ENCODE measurements at regions not wholly inside any gene's neighbourhood (a gene's known extent, or its start where the extent isn't known, plus 50 kb on each side); places are given as distances from the start of the nearest gene placed in this dataset.

GRCh38 chr11:25423436-25424199 is 908.3 kb upstream of the ANO3 start:
- TF ChIP-seq POLR2A (IDR thresholded peaks at IDR 0.05): no peak
- TF ChIP-seq, protein P1, sequence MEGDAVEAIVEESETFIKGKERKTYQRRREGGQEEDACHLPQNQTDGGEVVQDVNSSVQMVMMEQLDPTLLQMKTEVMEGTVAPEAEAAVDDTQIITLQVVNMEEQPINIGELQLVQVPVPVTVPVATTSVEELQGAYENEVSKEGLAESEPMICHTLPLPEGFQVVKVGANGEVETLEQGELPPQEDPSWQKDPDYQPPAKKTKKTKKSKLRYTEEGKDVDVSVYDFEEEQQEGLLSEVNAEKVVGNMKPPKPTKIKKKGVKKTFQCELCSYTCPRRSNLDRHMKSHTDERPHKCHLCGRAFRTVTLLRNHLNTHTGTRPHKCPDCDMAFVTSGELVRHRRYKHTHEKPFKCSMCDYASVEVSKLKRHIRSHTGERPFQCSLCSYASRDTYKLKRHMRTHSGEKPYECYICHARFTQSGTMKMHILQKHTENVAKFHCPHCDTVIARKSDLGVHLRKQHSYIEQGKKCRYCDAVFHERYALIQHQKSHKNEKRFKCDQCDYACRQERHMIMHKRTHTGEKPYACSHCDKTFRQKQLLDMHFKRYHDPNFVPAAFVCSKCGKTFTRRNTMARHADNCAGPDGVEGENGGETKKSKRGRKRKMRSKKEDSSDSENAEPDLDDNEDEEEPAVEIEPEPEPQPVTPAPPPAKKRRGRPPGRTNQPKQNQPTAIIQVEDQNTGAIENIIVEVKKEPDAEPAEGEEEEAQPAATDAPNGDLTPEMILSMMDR (IDR thresholded peaks at IDR 0.05): no peak
